T-cell (primary cell): ENCODE measurements at regions not wholly inside any gene's neighbourhood (a gene's known extent, or its start where the extent isn't known, plus 50 kb on each side); places are given as distances from the start of the nearest gene placed in this dataset.
"Not testable (repeated sequence)": the region's sequence is repeated elsewhere in the genome, so short reads cannot be mapped to it uniquely, and the experiment has no call there.

ENCODE experiments used
- ATAC-seq, 4 experiments: fragments of 200-7000 bp in 3 of 4; fragments of 150-1000 bp in 1 of 4; cut with Tn5 transposase; replicated peaks in 1 of 4; 1 replicate in 3 of 4; 2 replicates in 1 of 4; pipeline ENCODE4 v1.10.0; 2021; ENCODE audit warnings: moderate library complexity in 3 of 4, mild to moderate bottlenecking in 2 of 4, moderate number of reproducible peaks in 1 of 4
- CTCF ChIA-PET, 2 donors: fragments of 300-600 bp; sonication (Branson Sonifier 250); formaldehyde crosslinking; loops; one replicate each; lab custom pipeline; 2022; ENCODE audit warnings: antibody characterized with exemption in 2 of 2; lab: Charles Lee
- POLR2A ChIA-PET, 2 donors: fragments of 300-600 bp; sonication (Branson Sonifier 250); formaldehyde crosslinking; loops; one replicate each; lab custom pipeline; 2022; ENCODE audit warnings: antibody characterized with exemption in 2 of 2; lab: Charles Lee
- DNase-seq, 35 experiments: peaks; one replicate each; pipeline versions ENCODE4 v3.0.0 to v3.0.0-alpha.2; 2013 to 2023
- H3K27ac ChIP-seq: one replicate; pipeline ENCODE4 v1.5.1; 2013; ENCODE audit warnings: low read length
- H3K27me3 ChIP-seq, 2 experiments: replicated peaks in 1 of 2; 1 replicate in 1 of 2; 2 replicates in 1 of 2; pipeline versions ENCODE4 v1.6.1 to v1.7.0; 2013; ENCODE audit warnings: low read length in 1 of 2, mixed read lengths in 1 of 2; ENCODE audit not compliant: control insufficient read depth in 2 of 2, insufficient read depth in 2 of 2; ENCODE audit errors: extremely low read depth in 1 of 2
- H3K36me3 ChIP-seq, 2 donors: 1 replicate in 1 of 2; 2 replicates in 1 of 2; pipeline versions ENCODE4 v1.6.1 to v1.7.0; 2013; ENCODE audit warnings: low read length in 1 of 2; ENCODE audit not compliant: control insufficient read depth in 2 of 2, insufficient read depth in 1 of 2; ENCODE audit errors: extremely low read depth in 1 of 2
- H3K4me1 ChIP-seq, 2 experiments: 1 replicate in 1 of 2; 2 replicates in 1 of 2; pipeline versions ENCODE4 v1.6.1 to v1.7.0; 2013; ENCODE audit warnings: low read length in 2 of 2, mixed read lengths in 1 of 2; ENCODE audit not compliant: insufficient read depth in 2 of 2, control insufficient read depth in 1 of 2; ENCODE audit errors: extremely low read depth in 1 of 2
- H3K4me3 ChIP-seq, 2 donors: 1 replicate in 1 of 2; 2 replicates in 1 of 2; pipeline versions ENCODE4 v1.5.1 to v1.7.0; 2013; ENCODE audit warnings: mild to moderate bottlenecking in 2 of 2, low read length in 1 of 2, moderate library complexity in 1 of 2; ENCODE audit not compliant: control insufficient read depth in 1 of 2; ENCODE audit errors: extremely low read depth in 1 of 2
- H3K9me3 ChIP-seq: 2 replicates; pipeline ENCODE4 v1.7.0; 2013
- H3K27ac Mint-ChIP-seq, 2 donors: one replicate each; pipeline ENCODE4 v1.8.0; 2020 to 2021; ENCODE audit warnings: mild to moderate bottlenecking in 2 of 2, mixed read lengths in 2 of 2
- H3K27me3 Mint-ChIP-seq, 2 donors: one replicate each; pipeline ENCODE4 v1.8.0; 2021 to 2022; ENCODE audit warnings: mixed read lengths in 2 of 2
- H3K36me3 Mint-ChIP-seq: one replicate; pipeline ENCODE4 v1.8.0; 2021; ENCODE audit warnings: mixed read lengths
- H3K4me1 Mint-ChIP-seq, 3 donors: one replicate each; pipeline ENCODE4 v1.8.0; 2020 to 2022; ENCODE audit warnings: mixed read lengths in 3 of 3, mild to moderate bottlenecking in 1 of 3
- H3K4me3 Mint-ChIP-seq, 3 donors: one replicate each; pipeline ENCODE4 v1.8.0; 2020 to 2022; ENCODE audit warnings: mild to moderate bottlenecking in 3 of 3, mixed read lengths in 3 of 3, moderate library complexity in 3 of 3
- H3K9me3 Mint-ChIP-seq, 3 donors: one replicate each; pipeline ENCODE4 v1.8.0; 2020 to 2022; ENCODE audit warnings: mixed read lengths in 3 of 3
- WGBS: methylation state at CpG from one replicate; pipeline ENCODE4 v1.1.5; 2013; ENCODE audit warnings: missing lambda C conversion rate; ENCODE audit not compliant: insufficient coverage; 5-methylcytosine and 5-hydroxymethylcytosine counted together

DNA sequence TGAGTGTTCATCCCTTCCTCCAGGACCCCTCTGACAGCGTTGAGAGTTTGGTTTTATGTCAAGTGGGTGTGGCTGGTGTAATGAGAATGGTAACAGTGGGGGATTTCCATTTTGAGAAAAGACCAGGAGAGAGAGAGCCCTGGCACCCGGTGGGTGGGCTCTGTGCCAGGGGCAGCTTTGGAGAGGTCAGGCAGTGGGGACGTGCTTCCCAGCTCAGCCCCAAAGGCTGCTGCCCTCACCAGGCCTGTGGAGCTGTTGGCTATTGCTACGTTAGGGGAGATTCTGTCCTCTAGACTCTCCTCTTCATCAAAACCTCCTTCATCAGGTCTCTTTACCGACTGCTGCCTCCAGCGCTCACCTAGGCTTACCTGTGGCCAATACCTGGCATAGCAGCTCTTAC is 176.3 kb downstream of the PTPRU start:
- Histone ChIP-seq H3K27me3 (peaks cover 0 to 42% of the 10 kb centered on the region in 2 experiments), H3K36me3 (no peaks in the 10 kb centered on the region), H3K4me1 (no peaks in the 10 kb centered on the region), H3K4me3 (no peak overlapping the region), H3K9me3 (no peaks in the 10 kb centered on the region), H3K27ac (no peak overlapping the region)
- H3K36me3 Mint-ChIP-seq, result no peaks in the 10 kb centered on the region
- 53% methylated on average over 3 of the region's 6 CpGs for WGBS
- CTCF ChIA-PET, result no interaction called here
- no peak overlapping the region for H3K27ac Mint-ChIP-seq
- H3K4me3 Mint-ChIP-seq, result no peak overlapping the region
- POLR2A ChIA-PET, result no interaction called here
- no peaks in the 10 kb centered on the region for H3K9me3 Mint-ChIP-seq
- DNase-seq (no peak), ATAC-seq (no peak)
- peaks cover 0 to 5% (median 0%) of the 10 kb centered on the region in 3 donors for H3K4me1 Mint-ChIP-seq
- H3K27me3 Mint-ChIP-seq, result peaks cover 35 to 37% of the 10 kb centered on the region in 2 donors

GRCh38 chr1:29410476-29410875 is 174.2 kb downstream of the PTPRU start:
- H3K4me1 ChIP-seq, result no peaks in the 10 kb centered on the region
- Mint-ChIP-seq H3K27ac (no peak overlapping the region), H3K4me3 (no peak overlapping the region), H3K4me1 (peaks cover 0 to 5% (median 0%) of the 10 kb centered on the region in 3 donors), H3K27me3 (peaks cover 32 to 36% of the 10 kb centered on the region in 2 donors), H3K9me3 (no peaks in the 10 kb centered on the region), H3K36me3 (no peaks in the 10 kb centered on the region)
- peaks cover 0 to 36% of the 10 kb centered on the region in 2 experiments for H3K27me3 ChIP-seq
- WGBS, result 62% methylated on average over 3 of the region's 6 CpGs
- ChIA-PET CTCF (no interaction called here), POLR2A (interaction anchor here in 1 of 2 donors (0.7 kb wide), 1 partner anchor 89 kb away, joined by 3 read pairs; no protein-coding TSS in a partner anchor)
- no peak overlapping the region for H3K27ac ChIP-seq
- no peaks in the 10 kb centered on the region for H3K9me3 ChIP-seq
- DNase-seq (no peak), ATAC-seq (no peak)
- H3K36me3 ChIP-seq, result no peaks in the 10 kb centered on the region
- H3K4me3 ChIP-seq, result no peak overlapping the region

- Mint-ChIP-seq H3K27ac (no peak overlapping the region), H3K4me3 (no peak overlapping the region), H3K9me3 (peaks cover 0 to 3% (median 0%) of the 10 kb centered on the region in 3 donors), H3K4me1 (peaks cover 0 to 5% (median 0%) of the 10 kb centered on the region in 3 donors), H3K27me3 (peaks cover 36 to 41% of the 10 kb centered on the region in 2 donors), H3K36me3 (no peaks in the 10 kb centered on the region)
- no peak for ATAC-seq
- Histone ChIP-seq H3K4me3 (no peak overlapping the region), H3K9me3 (no peaks in the 10 kb centered on the region), H3K27me3 (peaks cover 0 to 37% of the 10 kb centered on the region in 2 experiments), H3K4me1 (no peaks in the 10 kb centered on the region), H3K36me3 (no peaks in the 10 kb centered on the region), H3K27ac (no peak overlapping the region)
- WGBS, result 26% methylated on average over 2 of the region's 2 CpGs
- POLR2A ChIA-PET, result no interaction called here
- CTCF ChIA-PET, result no interaction called here
- DNase-seq, result no peak
These were observed 173.3 kb downstream of the PTPRU start for GRCh38 chr1:29409616-29410015.

- DNase-seq, result no peak
- Histone ChIP-seq H3K9me3 (no peaks in the 10 kb centered on the region), H3K36me3 (no peaks in the 10 kb centered on the region), H3K4me3 (no peak overlapping the region), H3K4me1 (no peaks in the 10 kb centered on the region), H3K27me3 (peaks cover 0 to 36% of the 10 kb centered on the region in 2 experiments), H3K27ac (no peak overlapping the region)
- ChIA-PET POLR2A (no interaction called here), CTCF (no interaction called here)
- H3K9me3 Mint-ChIP-seq, result peaks cover 0 to 3% (median 0%) of the 10 kb centered on the region in 3 donors
- no peaks in the 10 kb centered on the region for H3K4me1 Mint-ChIP-seq
- no peak for ATAC-seq
- 34% methylated on average over 2 of the region's 8 CpGs for WGBS
- peaks cover 34 to 42% of the 10 kb centered on the region in 2 donors for H3K27me3 Mint-ChIP-seq
- H3K36me3 Mint-ChIP-seq, result no peaks in the 10 kb centered on the region
- H3K4me3 Mint-ChIP-seq, result no peak overlapping the region
- H3K27ac Mint-ChIP-seq, result no peak overlapping the region
These were observed 172.7 kb downstream of the PTPRU start for GRCh38 chr1:29408831-29409605.

DNA sequence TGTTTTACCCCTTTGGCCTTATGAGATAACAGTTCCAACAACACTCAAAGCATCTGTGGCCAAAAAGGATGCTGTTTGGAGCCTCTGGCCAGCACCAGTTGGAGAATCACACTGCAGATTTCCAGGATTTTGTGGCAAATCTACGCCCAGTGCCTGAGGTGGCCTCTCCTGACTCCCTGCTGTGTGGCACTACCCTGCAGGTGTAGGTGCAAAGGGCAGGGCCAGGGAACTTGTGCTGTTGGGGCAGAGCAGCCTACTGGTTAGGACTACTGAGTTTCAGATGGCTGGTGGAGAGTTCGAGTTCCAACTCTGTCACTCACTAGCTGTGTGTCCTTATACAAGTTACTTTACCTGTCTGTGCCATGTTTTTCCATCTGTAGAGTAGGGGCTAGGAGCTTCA is 170.5 kb downstream of the PTPRU start:
- WGBS, result 88% methylated on average over 1 of the region's 2 CpGs
- H3K27ac ChIP-seq, result no peak overlapping the region
- Mint-ChIP-seq H3K27me3 (peaks cover 35 to 51% of the 10 kb centered on the region in 2 donors), H3K27ac (no peak overlapping the region), H3K4me3 (no peak overlapping the region), H3K4me1 (no peaks in the 10 kb centered on the region), H3K36me3 (no peaks in the 10 kb centered on the region), H3K9me3 (peaks cover 0 to 3% (median 0%) of the 10 kb centered on the region in 3 donors)
- H3K27me3 ChIP-seq, result peaks cover 0 to 25% of the 10 kb centered on the region in 2 experiments
- no peaks in the 10 kb centered on the region for H3K4me1 ChIP-seq
- DNase-seq (no peak), ATAC-seq (no peak)
- ChIA-PET POLR2A (no interaction called here), CTCF (no interaction called here)
- H3K36me3 ChIP-seq, result no peaks in the 10 kb centered on the region
- no peak overlapping the region for H3K4me3 ChIP-seq
- H3K9me3 ChIP-seq, result no peaks in the 10 kb centered on the region

- H3K27ac Mint-ChIP-seq, H3K36me3 ChIP-seq, H3K4me3 Mint-ChIP-seq, H3K9me3 ChIP-seq, POLR2A ChIA-PET, ATAC-seq, H3K4me1 ChIP-seq, H3K36me3 Mint-ChIP-seq, DNase-seq, H3K4me1 Mint-ChIP-seq, H3K4me3 ChIP-seq, H3K27ac ChIP-seq, CTCF ChIA-PET: not testable (repeated sequence)
- H3K27me3 ChIP-seq, result peaks cover 0 to 12% of the 10 kb centered on the region in 2 experiments
- Mint-ChIP-seq H3K27me3 (peaks cover 17 to 32% of the 10 kb centered on the region in 2 donors), H3K9me3 (peaks cover 6 to 13% (median 7%) of the 10 kb centered on the region in 3 donors)
These were observed 163.9 kb downstream of the PTPRU start for GRCh38 chr1:29400203-29400602.
